ENCODE measurements at regions not wholly inside any gene's neighbourhood (a gene's known extent, or its start where the extent isn't known, plus 50 kb on each side); places are given as distances from the start of the nearest gene placed in this dataset.

GRCh38 chr1:125086611-125087010, 3901.8 kb downstream of the SRGAP2C start:
- no peak for TF ChIP-seq CTCF (IDR thresholded peaks at IDR 0.05)
- no peak for TF ChIP-seq POLR2A (IDR thresholded peaks at IDR 0.05)

All from suprapubic skin (tissue), 3 donors.